Activated B cell treated with CpG ODN at 0.5 μM for 24 hours (primary cell): ENCODE measurements at regions not wholly inside any gene's neighbourhood (a gene's known extent, or its start where the extent isn't known, plus 50 kb on each side); places are given as distances from the start of the nearest gene placed in this dataset.

Source experiments
- ATAC-seq: fragments of 200-7000 bp; cut with Tn5 transposase; one replicate; pipeline ENCODE4 v1.10.0; 2021; ENCODE audit warnings: low read depth, mild to moderate bottlenecking, moderate library complexity
- CTCF ChIA-PET: fragments of 350-600 bp; sonication (Branson Sonifier 250); formaldehyde crosslinking; loops from one replicate; lab custom pipeline; 2021; ENCODE audit warnings: antibody characterized with exemption; lab: Charles Lee
- POLR2A ChIA-PET: fragments of 350-600 bp; sonication (Branson Sonifier 250); formaldehyde crosslinking; loops from one replicate; lab custom pipeline; 2021; ENCODE audit warnings: antibody characterized with exemption; lab: Charles Lee
- DNase-seq: peaks from one replicate; pipeline ENCODE4 v3.0.0; 2022
- H3K27ac Mint-ChIP-seq: one replicate; pipeline ENCODE4 v1.8.0; 2020; ENCODE audit warnings: mixed read lengths
- H3K27me3 Mint-ChIP-seq: one replicate; pipeline ENCODE4 v1.8.0; 2021; ENCODE audit warnings: mixed read lengths
- H3K36me3 Mint-ChIP-seq: one replicate; pipeline ENCODE4 v1.8.0; 2021; ENCODE audit warnings: low read depth, mixed read lengths
- H3K4me1 Mint-ChIP-seq: one replicate; pipeline ENCODE4 v1.8.0; 2021; ENCODE audit warnings: mixed read lengths
- H3K4me3 Mint-ChIP-seq: one replicate; pipeline ENCODE4 v1.8.0; 2020; ENCODE audit warnings: mild to moderate bottlenecking, mixed read lengths
- H3K9me3 Mint-ChIP-seq: one replicate; pipeline ENCODE4 v1.8.0; 2020; ENCODE audit warnings: mixed read lengths
- intact Hi-C: fragments of 100-400 bp; cut with micrococcal nuclease; formaldehyde crosslinking; loops from one replicate; pipeline ENCODE4 v1.15.1; 2024
- TF ChIP-seq, protein P1 (sequence below): fragments of 200-600 bp; IDR thresholded peaks from one replicate; pipeline ENCODE4 v1.8.0; 2022; ENCODE audit warnings: antibody characterized with exemption, mild to moderate bottlenecking

DNA sequence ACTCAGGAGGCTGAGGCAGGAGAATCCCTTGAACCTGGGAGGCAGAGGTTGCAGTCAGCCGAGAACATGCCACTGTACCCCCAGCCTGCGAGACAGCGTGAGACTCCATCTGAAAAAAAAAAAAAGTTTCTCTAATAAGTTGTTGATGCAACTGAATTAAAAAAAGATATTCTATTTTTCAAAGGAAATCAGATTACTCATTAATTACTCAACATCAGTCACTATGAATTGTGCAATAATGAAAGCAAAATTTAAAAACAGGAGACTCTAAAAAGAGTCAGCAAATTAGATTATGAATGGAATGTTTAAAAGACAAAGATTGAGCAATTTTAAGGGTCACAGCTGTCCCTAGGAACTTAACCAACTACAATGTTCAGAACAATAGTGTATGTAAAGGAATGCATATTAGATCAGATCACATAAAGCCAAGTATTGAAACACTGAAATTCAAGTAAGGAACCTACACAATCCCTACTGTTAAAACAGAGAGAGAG, 60.2 kb upstream of the SLC4A7 start:
- DNase-seq (no peak), ATAC-seq (no peak)
- no peaks in the 10 kb centered on the region for H3K4me1 Mint-ChIP-seq
- H3K27ac Mint-ChIP-seq, result no peak overlapping the region
- intact Hi-C loops, result no loop called here
- H3K27me3 Mint-ChIP-seq, result no peaks in the 10 kb centered on the region
- POLR2A ChIA-PET, result no interaction called here
- H3K36me3 Mint-ChIP-seq, result no peaks in the 10 kb centered on the region
- H3K9me3 Mint-ChIP-seq, result no peaks in the 10 kb centered on the region
- TF ChIP-seq, protein P1, sequence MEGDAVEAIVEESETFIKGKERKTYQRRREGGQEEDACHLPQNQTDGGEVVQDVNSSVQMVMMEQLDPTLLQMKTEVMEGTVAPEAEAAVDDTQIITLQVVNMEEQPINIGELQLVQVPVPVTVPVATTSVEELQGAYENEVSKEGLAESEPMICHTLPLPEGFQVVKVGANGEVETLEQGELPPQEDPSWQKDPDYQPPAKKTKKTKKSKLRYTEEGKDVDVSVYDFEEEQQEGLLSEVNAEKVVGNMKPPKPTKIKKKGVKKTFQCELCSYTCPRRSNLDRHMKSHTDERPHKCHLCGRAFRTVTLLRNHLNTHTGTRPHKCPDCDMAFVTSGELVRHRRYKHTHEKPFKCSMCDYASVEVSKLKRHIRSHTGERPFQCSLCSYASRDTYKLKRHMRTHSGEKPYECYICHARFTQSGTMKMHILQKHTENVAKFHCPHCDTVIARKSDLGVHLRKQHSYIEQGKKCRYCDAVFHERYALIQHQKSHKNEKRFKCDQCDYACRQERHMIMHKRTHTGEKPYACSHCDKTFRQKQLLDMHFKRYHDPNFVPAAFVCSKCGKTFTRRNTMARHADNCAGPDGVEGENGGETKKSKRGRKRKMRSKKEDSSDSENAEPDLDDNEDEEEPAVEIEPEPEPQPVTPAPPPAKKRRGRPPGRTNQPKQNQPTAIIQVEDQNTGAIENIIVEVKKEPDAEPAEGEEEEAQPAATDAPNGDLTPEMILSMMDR, result no peak
- H3K4me3 Mint-ChIP-seq, result no peak overlapping the region
- CTCF ChIA-PET, result no interaction called here

DNA sequence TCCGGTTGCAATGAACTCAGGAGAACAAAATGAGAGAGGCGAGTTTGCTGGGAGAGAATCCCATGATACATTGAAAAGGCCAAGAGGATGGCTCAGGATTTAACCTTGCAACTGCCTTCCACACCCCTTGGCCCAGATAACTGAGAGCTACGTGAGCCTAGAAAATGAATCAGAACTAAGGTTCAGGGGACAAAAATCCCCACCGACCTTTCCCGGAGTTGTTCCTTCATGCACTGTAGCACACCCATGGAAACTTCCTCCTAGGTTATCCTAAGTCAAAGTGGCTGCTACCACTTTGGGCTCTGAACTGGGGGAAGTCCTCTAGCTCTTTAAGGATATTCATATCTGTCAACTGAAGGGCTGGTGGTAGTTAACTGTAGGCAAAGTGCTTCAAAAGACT, 58.3 kb upstream of the SLC4A7 start:
- Mint-ChIP-seq H3K27me3 (no peaks in the 10 kb centered on the region), H3K4me1 (no peaks in the 10 kb centered on the region), H3K9me3 (no peaks in the 10 kb centered on the region), H3K36me3 (no peaks in the 10 kb centered on the region), H3K4me3 (no peak overlapping the region), H3K27ac (no peak overlapping the region)
- ChIA-PET CTCF (no interaction called here), POLR2A (no interaction called here)
- DNase-seq, result no peak
- intact Hi-C loops, result no loop called here
- TF ChIP-seq, protein P1, result no peak
- no peak for ATAC-seq

DNA sequence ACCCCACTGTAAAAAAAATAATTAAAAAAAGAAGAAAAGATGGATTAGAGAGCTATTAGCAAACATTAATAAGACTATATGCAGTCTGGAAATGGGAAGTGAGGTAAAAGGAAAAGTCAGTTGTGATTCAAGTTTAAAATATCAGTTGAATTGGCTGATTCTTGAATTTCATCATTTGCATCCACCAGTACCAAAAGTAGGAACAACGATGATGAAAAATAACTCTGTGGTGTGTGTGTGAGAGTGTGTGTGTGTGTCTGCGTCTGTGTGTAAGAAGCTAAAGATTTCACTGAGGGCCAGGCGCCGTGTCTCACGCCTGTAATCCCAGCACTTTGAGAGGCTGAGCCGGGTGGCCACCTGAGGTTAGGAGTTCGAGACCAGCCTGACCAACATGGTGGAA, 56.0 kb upstream of the SLC4A7 start:
- Mint-ChIP-seq H3K9me3 (no peaks in the 10 kb centered on the region), H3K27me3 (no peaks in the 10 kb centered on the region), H3K36me3 (no peaks in the 10 kb centered on the region), H3K4me1 (no peaks in the 10 kb centered on the region), H3K27ac (no peak overlapping the region), H3K4me3 (no peak overlapping the region)
- no peak for DNase-seq
- TF ChIP-seq, protein P1, result no peak
- intact Hi-C loops, result no loop called here
- ChIA-PET POLR2A (no interaction called here), CTCF (no interaction called here)
- no peak for ATAC-seq

DNA sequence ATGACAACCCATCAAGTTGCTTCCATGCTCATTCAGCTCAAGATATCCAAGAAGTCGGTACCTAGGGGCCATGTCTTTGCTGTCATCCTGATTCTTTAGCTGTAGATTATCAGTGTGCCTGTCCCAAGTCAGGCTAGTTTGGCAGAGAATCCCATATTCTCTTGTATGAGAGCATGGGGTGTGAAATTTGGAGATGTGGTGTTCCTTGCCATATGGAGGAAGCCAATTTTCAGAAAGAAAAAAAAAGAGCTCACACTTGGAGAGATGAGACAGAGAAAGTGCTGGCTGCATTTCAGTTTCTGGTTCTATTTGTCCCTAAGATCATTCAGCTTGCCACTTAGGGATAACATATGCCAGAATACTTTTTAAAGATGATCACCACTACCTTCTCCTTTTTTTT, 52.3 kb upstream of the SLC4A7 start:
- TF ChIP-seq, protein P1, result no peak
- H3K27me3 Mint-ChIP-seq, result no peaks in the 10 kb centered on the region
- DNase-seq (no peak), ATAC-seq (no peak)
- no peak overlapping the region for H3K27ac Mint-ChIP-seq
- POLR2A ChIA-PET, result no interaction called here
- no peaks in the 10 kb centered on the region for H3K9me3 Mint-ChIP-seq
- CTCF ChIA-PET, result interaction anchor here (0.6 kb wide), 1 partner anchor 137 kb away, joined by 4 read pairs; no protein-coding TSS in a partner anchor
- intact Hi-C loops, result no loop called here
- no peak overlapping the region for H3K4me3 Mint-ChIP-seq
- no peaks in the 10 kb centered on the region for H3K36me3 Mint-ChIP-seq
- H3K4me1 Mint-ChIP-seq, result peaks cover 16% of the 10 kb centered on the region

DNA sequence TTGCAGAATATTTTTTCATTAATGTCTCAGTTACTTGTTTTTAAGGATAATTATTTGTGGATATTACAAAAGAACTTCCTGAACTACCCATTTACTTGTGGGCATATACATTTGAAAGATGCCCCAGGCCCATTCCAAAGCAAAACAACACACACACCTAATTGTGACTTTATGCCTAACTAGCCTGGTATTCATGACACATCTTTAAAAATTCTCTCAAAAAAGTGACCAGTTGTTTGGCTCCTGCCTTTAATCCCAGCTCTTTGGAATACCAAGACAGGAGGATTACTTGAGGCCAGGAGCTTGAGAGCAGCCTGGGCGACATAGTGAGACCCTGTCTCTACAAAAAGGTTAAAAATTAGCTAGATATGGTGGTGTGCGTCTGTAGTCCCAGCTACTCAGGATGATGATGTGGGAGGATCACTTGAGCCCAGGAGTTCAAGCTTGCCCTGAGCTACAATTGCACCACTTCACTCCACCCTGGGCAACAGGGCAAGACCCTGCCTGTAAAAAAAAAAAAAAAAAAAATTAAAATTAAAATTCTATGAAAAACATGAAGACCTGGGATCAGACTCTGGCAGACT, 51.7 kb upstream of the SLC4A7 start:
- intact Hi-C loops, result no loop called here
- ChIA-PET CTCF (no interaction called here), POLR2A (no interaction called here)
- no peaks in the 10 kb centered on the region for H3K36me3 Mint-ChIP-seq
- H3K9me3 Mint-ChIP-seq, result no peaks in the 10 kb centered on the region
- H3K4me1 Mint-ChIP-seq, result peaks cover 16% of the 10 kb centered on the region
- TF ChIP-seq, protein P1, result no peak
- ATAC-seq (no peak), DNase-seq (no peak)
- H3K27ac Mint-ChIP-seq, result no peak overlapping the region
- H3K4me3 Mint-ChIP-seq, result no peak overlapping the region
- H3K27me3 Mint-ChIP-seq, result no peaks in the 10 kb centered on the region
